HT1080 (cell line): ENCODE measurements at regions not wholly inside any gene's neighbourhood (a gene's known extent, or its start where the extent isn't known, plus 50 kb on each side); places are given as distances from the start of the nearest gene placed in this dataset.

Experiments
- DNase-seq: peaks from one replicate; pipeline ENCODE4 v3.0.0-alpha.2; 2015; ENCODE audit warnings: low read depth

- no peak for DNase-seq
Observed at GRCh38 chr2:67219651-67220050, 177.5 kb upstream of the ETAA1 start.

- DNase-seq, result no peak
Observed at GRCh38 chr2:67221266-67221665, 175.9 kb upstream of the ETAA1 start.

GRCh38 chr2:67225287-67225973, 171.7 kb upstream of the ETAA1 start:
- DNase-seq, result no peak

- DNase-seq, result no peak
Observed at GRCh38 chr2:67229706-67230105, 167.4 kb upstream of the ETAA1 start.

- DNase-seq, result no peak
Observed at GRCh38 chr2:67232936-67233335, 164.2 kb upstream of the ETAA1 start.

- no peak for DNase-seq
Observed at GRCh38 chr2:67234440-67234839, 162.7 kb upstream of the ETAA1 start.

- no peak for DNase-seq
Observed at GRCh38 chr2:67237288-67237687, 159.8 kb upstream of the ETAA1 start.

- DNase-seq, result no peak
Observed at GRCh38 chr2:67240507-67240906, 156.6 kb upstream of the ETAA1 start.

GRCh38 chr2:67241453-67241852, 155.7 kb upstream of the ETAA1 start:
- no peak for DNase-seq

GRCh38 chr2:67242456-67242855, 154.7 kb upstream of the ETAA1 start:
- DNase-seq, result no peak

- no peak for DNase-seq
Observed at GRCh38 chr2:67243919-67244318, 153.2 kb upstream of the ETAA1 start.

GRCh38 chr2:67246791-67247190, 150.3 kb upstream of the ETAA1 start:
- no peak for DNase-seq

GRCh38 chr2:67251741-67252140, 145.4 kb upstream of the ETAA1 start:
- DNase-seq, result no peak

GRCh38 chr2:67255933-67256615, 141.1 kb upstream of the ETAA1 start:
- DNase-seq, result no peak

- DNase-seq, result no peak
Observed at GRCh38 chr2:67256892-67257291, 140.2 kb upstream of the ETAA1 start.

GRCh38 chr2:67258122-67258521, 139.0 kb upstream of the ETAA1 start:
- no peak for DNase-seq

GRCh38 chr2:67258831-67259230, 138.3 kb upstream of the ETAA1 start:
- DNase-seq, result no peak

GRCh38 chr2:67259556-67260342, 137.4 kb upstream of the ETAA1 start:
- DNase-seq, result peak; percentile 70

- DNase-seq, result peak; percentile 85
Observed at GRCh38 chr2:67260343-67261277, 136.5 kb upstream of the ETAA1 start.

GRCh38 chr2:67267241-67267640, 129.9 kb upstream of the ETAA1 start:
- DNase-seq, result no peak

- DNase-seq, result peak; percentile 60
Observed at GRCh38 chr2:67268797-67269196, 128.3 kb upstream of the ETAA1 start.
